DND-41 (cell line): ENCODE measurements at regions not wholly inside any gene's neighbourhood (a gene's known extent, or its start where the extent isn't known, plus 50 kb on each side); places are given as distances from the start of the nearest gene placed in this dataset.

Source experiments
- CTCF ChIP-seq: IDR thresholded peaks from 2 replicates; pipeline ENCODE4 v1.5.1; 2012; ENCODE audit warnings: borderline replicate concordance, low read length, moderate library complexity, mild to moderate bottlenecking; ENCODE audit not compliant: poor library complexity, severe bottlenecking; ENCODE audit errors: extremely low read depth
- EZH2 ChIP-seq: IDR thresholded peaks from 3 replicates; pipeline ENCODE4 v1.6.1; 2012; ENCODE audit warnings: borderline replicate concordance, low read depth, mild to moderate bottlenecking, moderate library complexity, low read length, inconsistent platforms; ENCODE audit not compliant: severe bottlenecking

GRCh38 chrX:42248226-42248625 is 324.9 kb upstream of the CASK start:
- no peak for TF ChIP-seq CTCF
- no peak for TF ChIP-seq EZH2
